OCI-LY3 (cell line): ENCODE measurements at regions not wholly inside any gene's neighbourhood (a gene's known extent, or its start where the extent isn't known, plus 50 kb on each side); places are given as distances from the start of the nearest gene placed in this dataset.

Source experiments
- EZH2phosphoT487 ChIP-seq: fragments of 200-600 bp; shearing (Covaris generic); IDR thresholded peaks from 2 replicates; pipeline ENCODE4 v1.6.1; 2018; ENCODE audit warnings: antibody characterized with exemption, mixed run types, low read depth
- TF ChIP-seq, protein P1 (sequence below): fragments of 200-600, 300-600 bp; sonication (generic); IDR thresholded peaks from 2 replicates; pipeline ENCODE4 v1.5.1; 2014; ENCODE audit warnings: antibody characterized with exemption, low read length, low read depth

DNA sequence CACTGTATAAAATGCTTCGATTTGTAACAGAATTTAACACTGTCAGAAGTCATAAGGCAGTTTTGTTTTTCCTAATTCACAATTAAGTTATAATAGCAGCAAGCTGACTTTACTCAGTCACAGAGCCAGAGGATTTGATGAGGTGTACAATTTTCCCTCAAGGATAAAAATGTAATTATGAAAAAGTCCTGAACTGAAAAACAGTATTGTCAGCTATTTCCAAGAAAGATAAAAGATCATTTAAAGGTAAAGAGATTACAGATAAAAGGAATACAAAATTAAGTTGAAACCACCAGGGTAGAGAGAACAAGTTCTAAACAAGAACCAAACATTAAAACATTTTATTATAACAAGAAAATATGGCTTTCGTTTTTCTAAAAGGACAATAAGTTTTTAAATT lies 86.8 kb upstream of the ZFP42 start:
- TF ChIP-seq, protein P1, sequence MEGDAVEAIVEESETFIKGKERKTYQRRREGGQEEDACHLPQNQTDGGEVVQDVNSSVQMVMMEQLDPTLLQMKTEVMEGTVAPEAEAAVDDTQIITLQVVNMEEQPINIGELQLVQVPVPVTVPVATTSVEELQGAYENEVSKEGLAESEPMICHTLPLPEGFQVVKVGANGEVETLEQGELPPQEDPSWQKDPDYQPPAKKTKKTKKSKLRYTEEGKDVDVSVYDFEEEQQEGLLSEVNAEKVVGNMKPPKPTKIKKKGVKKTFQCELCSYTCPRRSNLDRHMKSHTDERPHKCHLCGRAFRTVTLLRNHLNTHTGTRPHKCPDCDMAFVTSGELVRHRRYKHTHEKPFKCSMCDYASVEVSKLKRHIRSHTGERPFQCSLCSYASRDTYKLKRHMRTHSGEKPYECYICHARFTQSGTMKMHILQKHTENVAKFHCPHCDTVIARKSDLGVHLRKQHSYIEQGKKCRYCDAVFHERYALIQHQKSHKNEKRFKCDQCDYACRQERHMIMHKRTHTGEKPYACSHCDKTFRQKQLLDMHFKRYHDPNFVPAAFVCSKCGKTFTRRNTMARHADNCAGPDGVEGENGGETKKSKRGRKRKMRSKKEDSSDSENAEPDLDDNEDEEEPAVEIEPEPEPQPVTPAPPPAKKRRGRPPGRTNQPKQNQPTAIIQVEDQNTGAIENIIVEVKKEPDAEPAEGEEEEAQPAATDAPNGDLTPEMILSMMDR, result no peak
- no peak for TF ChIP-seq EZH2phosphoT487
